Smooth muscle cell (in vitro differentiated cells): ENCODE measurements at regions not wholly inside any gene's neighbourhood (a gene's known extent, or its start where the extent isn't known, plus 50 kb on each side); places are given as distances from the start of the nearest gene placed in this dataset.
A peak's percentile ranks its signal among the peaks of the same experiment; 100 is the strongest.
"Not testable (repeated sequence)": the region's sequence is repeated elsewhere in the genome, so short reads cannot be mapped to it uniquely, and the experiment has no call there.

Experiments used
- DNase-seq: peaks from one replicate; lab custom pipeline; 2025; ENCODE audit not compliant: unreplicated experiment; lab: John Stamatoyannopoulos, UW
- H2AFZ ChIP-seq: fragments of 200-600 bp; sonication (generic); 2 replicates; pipeline ENCODE4 v1.6.0; 2016; ENCODE audit warnings: antibody characterized with exemption, low read depth, mild to moderate bottlenecking
- H3F3A ChIP-seq: fragments of 200-600 bp; sonication (generic); 2 replicates; pipeline ENCODE4 v1.6.0; 2017; ENCODE audit warnings: antibody characterized with exemption, low read depth
- H3K27ac ChIP-seq: fragments of 200-600 bp; sonication (generic); 2 replicates; pipeline ENCODE4 v1.5.1; 2016; ENCODE audit warnings: low read depth, mild to moderate bottlenecking
- H3K27me3 ChIP-seq: fragments of 200-600 bp; sonication (generic); 2 replicates; pipeline ENCODE4 v1.6.1; 2016; ENCODE audit warnings: low read depth, mild to moderate bottlenecking
- H3K36me3 ChIP-seq: fragments of 200-600 bp; sonication (generic); 2 replicates; pipeline ENCODE4 v1.5.1; 2016; ENCODE audit warnings: low read depth
- H3K4me1 ChIP-seq: fragments of 200-600 bp; sonication (generic); 2 replicates; pipeline ENCODE4 v1.5.1; 2016; ENCODE audit warnings: low read depth
- H3K4me2 ChIP-seq: fragments of 200-600 bp; sonication (generic); 2 replicates; pipeline ENCODE4 v1.6.0; 2016; ENCODE audit warnings: mild to moderate bottlenecking
- H3K4me3 ChIP-seq: fragments of 200-600 bp; sonication (generic); 2 replicates; pipeline ENCODE4 v1.5.1; 2016; ENCODE audit warnings: mild to moderate bottlenecking
- H3K79me2 ChIP-seq: fragments of 200-600 bp; sonication (generic); 2 replicates; pipeline ENCODE4 v1.6.0; 2016; ENCODE audit warnings: low read depth, mild to moderate bottlenecking
- H3K9ac ChIP-seq: fragments of 200-600 bp; sonication (generic); 2 replicates; pipeline ENCODE4 v1.6.0; 2016; ENCODE audit warnings: low read depth
- H3K9me3 ChIP-seq: fragments of 200-600 bp; sonication (generic); replicated peaks from 2 replicates; pipeline ENCODE4 v1.5.1; 2016; ENCODE audit warnings: low read depth
- H4K20me1 ChIP-seq: fragments of 200-600 bp; sonication (generic); 2 replicates; pipeline ENCODE4 v1.6.0; 2016; ENCODE audit warnings: low read depth
- WGBS: methylation state at CpG from one replicate; pipeline ENCODE4 v1.1.7; 2016; ENCODE audit warnings: low lambda C conversion rate; 5-methylcytosine and 5-hydroxymethylcytosine counted together

DNA sequence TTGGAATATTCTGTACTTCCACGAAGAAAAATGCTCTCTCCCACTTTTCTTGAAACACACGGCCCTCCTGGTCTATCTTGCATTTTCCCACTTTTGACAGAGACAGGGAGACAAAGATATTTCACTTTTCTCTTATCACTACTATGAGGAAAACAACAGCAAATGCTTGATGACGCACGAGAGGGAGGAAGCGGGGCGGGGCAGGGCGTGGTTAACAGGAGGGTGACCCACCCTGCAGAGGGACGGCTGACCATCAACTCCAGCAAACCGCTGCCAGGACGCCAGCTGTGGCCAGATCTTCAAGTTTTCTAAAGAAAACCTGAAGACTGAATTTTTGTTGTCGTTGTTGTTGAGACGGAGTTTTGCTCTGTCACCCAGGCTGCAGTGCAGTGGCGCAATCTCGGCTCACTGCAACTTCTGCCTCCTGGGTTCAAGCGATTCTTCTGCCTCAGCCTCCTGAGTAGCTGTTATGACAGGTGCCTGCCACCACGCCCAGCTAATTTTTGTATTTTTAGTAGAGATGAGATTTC, 63.8 kb downstream of the NSUN5 start:
- H3K4me2 ChIP-seq, H3F3A ChIP-seq, H3K4me3 ChIP-seq, H3K4me1 ChIP-seq, H4K20me1 ChIP-seq, H3K27me3 ChIP-seq, H3K79me2 ChIP-seq, H3K36me3 ChIP-seq, DNase-seq, H3K9me3 ChIP-seq, H2AFZ ChIP-seq, H3K9ac ChIP-seq, H3K27ac ChIP-seq: not testable (repeated sequence)
- 90% methylated on average over 15 of the region's 16 CpGs for WGBS

DNA sequence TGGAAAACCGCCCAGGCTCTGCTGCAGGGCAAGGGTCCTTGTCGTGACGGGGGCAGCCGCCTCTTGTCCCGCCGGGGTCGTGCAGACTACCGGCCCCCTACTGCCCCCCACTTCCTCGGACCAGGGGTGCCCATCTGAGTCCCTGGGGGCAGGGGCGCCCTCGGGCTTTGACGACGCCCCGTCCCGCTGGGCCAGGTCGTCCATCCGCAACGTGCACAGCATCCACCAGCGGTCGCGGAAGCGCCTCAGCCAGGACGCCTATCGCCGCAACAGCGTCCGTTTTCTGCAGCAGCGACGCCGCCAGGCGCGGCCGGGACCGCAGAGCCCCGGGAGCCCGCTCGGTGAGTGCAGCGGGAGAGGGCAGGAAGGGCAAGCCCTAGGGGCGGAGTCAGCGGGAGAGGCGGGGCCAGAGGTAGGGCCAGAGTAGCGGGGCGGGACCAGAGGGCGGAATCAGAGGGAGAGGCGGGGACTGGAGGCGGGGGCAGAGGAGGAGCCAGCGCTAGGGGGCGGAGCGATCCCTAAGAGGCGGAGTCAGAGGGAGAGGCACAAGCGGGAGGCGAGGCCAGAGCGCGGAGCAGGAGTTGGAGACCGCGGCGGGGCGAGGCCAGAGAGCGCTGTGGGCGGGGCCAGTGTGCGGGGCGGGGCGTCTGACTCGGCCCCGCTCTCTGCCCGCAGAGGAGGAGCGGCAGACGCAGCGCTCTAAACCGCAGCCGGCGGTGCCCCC, 73.5 kb downstream of the NSUN5 start:
- not testable (repeated sequence) for H3K9ac ChIP-seq, H3K27ac ChIP-seq, H3F3A ChIP-seq, H2AFZ ChIP-seq, H3K79me2 ChIP-seq, H3K9me3 ChIP-seq, H3K4me1 ChIP-seq, DNase-seq, H3K36me3 ChIP-seq, H3K27me3 ChIP-seq, H4K20me1 ChIP-seq
- Histone ChIP-seq H3K4me3 (peak overlapping the region; percentile 34), H3K4me2 (peak overlapping the region; percentile 72)
- 0% methylated on average over 13 of the region's 72 CpGs for WGBS

DNA sequence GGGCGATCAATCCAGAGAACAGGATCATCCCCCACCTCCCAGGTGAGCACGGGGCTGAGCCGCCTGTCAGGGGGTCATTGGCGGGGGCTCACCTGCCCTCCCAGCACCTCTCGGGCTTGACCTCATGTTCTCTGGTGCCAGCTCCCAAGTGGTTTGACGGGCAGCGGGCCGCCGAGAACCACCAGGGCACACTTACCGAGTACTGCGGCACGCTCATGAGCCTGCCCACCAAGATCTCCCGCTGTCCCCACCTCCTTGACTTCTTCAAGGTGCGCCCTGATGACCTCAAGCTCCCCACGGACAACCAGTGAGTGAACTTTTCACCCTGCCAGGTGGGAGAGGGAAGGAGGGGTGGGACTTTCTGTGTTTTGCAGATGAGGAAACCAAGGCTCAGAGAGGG, 82.9 kb downstream of the NSUN5 start:
- H3K9me3 ChIP-seq, H3K36me3 ChIP-seq, H3F3A ChIP-seq, H3K79me2 ChIP-seq, H3K27ac ChIP-seq, H3K4me3 ChIP-seq, DNase-seq, H2AFZ ChIP-seq, H3K4me2 ChIP-seq, H3K9ac ChIP-seq, H4K20me1 ChIP-seq, H3K27me3 ChIP-seq, H3K4me1 ChIP-seq: not testable (repeated sequence)
- 91% methylated on average over 14 of the region's 15 CpGs for WGBS

DNA sequence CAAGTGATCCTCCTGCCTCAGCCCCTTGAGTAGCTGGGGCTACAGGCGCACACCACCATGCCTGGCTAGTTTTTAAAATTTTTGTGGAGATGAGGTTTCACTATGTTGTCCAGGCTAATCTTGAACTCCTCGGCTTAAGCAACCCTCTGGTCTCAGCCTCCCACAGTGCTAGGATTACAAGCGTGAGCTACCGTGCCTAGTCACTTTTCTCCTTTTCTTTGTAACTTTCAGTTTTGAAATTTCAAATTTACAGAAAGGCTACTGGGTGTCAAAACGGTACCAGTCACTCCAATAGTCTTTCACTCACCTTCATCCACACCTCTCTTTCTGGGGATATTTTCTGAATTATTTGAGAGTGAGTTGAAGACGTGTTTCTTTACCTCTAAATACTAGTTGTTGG, 86.9 kb downstream of the NSUN5 start:
- H3K27ac ChIP-seq, H4K20me1 ChIP-seq, H3K27me3 ChIP-seq, H3K4me3 ChIP-seq, DNase-seq, H3K36me3 ChIP-seq, H3K9me3 ChIP-seq, H3K79me2 ChIP-seq, H2AFZ ChIP-seq, H3F3A ChIP-seq, H3K4me2 ChIP-seq, H3K4me1 ChIP-seq, H3K9ac ChIP-seq: not testable (repeated sequence)
- WGBS, result no CpG with 5 or more reads among the region's 6 CpGs

DNA sequence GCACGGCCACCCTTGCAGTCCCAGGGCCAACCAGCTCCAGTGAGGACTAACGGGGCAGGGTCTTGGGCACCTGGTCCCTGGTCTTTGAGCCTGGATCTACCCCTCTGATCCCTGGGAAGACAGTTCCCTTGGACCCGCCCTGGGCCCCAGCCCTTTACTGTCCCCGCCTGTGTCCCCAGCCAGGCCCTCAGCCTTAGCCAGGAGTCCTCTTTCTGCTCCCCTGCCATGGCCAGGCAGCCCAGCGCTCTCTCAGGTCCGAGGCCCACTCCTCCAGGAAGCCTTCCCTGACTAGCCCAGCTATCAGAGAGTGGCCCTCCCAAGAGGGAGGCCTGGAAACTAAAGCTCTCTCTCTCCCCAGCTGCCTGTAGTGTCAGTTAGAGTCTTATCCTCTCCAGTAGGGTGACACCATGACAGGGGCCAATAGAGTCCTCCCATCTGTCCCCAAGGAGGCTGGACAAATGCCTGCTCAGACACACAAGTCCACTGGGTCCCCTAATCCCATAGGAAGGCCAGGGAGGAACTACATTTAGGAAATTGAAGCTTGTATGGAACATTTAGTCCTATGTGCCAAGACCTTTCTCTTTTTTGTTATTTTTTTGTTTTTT, 87.8 kb downstream of the NSUN5 start:
- H3K4me2 ChIP-seq, H2AFZ ChIP-seq, DNase-seq, H3K4me1 ChIP-seq, H4K20me1 ChIP-seq, H3K9me3 ChIP-seq, H3K27ac ChIP-seq, H3K36me3 ChIP-seq, H3K79me2 ChIP-seq, H3F3A ChIP-seq, H3K27me3 ChIP-seq, H3K9ac ChIP-seq, H3K4me3 ChIP-seq: not testable (repeated sequence)
- no CpG with 5 or more reads among the region's 6 CpGs for WGBS

DNA sequence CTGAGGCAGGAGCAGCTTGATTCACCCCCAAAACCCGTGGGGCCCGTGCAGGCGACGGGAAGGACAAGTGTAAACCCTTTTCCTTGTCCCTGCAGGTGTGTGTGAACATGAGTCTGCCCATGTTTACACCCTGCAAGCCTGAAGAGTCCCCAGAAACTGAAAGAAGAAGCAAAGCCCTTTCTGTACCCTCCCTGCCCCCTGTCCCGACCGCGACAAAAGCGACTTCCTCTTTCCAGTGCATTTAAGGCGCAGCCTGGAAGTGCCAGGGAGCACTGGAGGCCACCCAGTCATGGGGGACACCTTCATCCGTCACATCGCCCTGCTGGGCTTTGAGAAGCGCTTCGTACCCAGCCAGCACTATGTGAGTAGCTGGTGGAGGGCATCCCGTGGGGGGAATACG, 88.3 kb downstream of the NSUN5 start:
- H3K4me1 ChIP-seq, H3K36me3 ChIP-seq, H3K9ac ChIP-seq, H3F3A ChIP-seq, H4K20me1 ChIP-seq, H3K79me2 ChIP-seq, H2AFZ ChIP-seq, H3K4me3 ChIP-seq, H3K9me3 ChIP-seq, H3K27ac ChIP-seq, DNase-seq, H3K4me2 ChIP-seq, H3K27me3 ChIP-seq: not testable (repeated sequence)
- WGBS, result no CpG with 5 or more reads among the region's 15 CpGs

DNA sequence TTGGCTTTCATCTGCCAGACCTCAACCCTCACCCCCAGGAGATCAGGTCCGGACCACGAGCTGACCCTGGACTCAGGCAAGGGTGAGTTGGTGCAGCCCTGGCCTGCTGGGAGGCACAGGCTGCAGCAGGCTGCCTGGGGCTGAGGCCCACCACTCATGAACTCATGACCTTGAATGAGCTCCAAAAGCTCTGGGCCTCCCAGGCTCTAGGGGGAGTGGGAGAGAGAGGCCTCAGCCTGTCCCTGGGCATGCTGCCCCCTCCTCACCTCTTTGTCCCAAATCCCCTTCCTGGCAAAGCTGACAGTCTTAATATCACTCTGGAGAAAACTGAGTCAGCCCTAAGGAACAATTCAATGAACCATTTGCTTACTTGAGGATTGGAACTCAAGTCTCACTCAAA, 89.8 kb downstream of the NSUN5 start:
- WGBS, result no CpG with 5 or more reads among the region's 2 CpGs
- not testable (repeated sequence) for H3K9me3 ChIP-seq

DNA sequence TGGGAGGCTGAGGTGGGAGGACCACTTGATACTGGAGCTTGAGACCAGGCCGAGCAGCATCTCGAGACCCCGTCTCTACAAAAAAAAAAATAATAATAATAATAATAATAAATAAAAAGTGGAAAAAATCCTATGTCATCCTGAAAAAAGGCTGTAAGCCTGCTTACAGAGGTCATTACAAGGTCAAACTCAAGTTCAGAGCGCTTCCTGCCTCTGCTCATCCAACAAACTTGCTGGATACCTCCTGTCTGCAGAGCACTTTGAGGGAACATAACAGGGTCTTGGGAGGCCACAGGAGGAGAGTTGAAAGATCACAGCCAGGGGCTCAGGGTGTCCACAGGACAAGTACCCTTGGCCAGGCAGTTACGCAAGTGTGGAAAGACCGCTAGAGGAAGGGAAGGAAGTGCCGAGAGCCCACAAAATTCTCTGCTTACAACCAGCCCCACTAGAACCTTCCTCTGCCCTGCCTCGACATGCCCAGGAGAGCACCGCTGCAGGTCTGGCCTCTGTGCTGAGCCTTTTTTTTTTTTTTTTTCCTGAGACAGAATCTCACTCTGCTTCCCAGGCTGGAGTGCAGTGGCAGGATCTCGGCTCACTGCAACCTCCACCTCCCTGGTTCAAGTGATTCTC, 92.5 kb downstream of the NSUN5 start:
- not testable (repeated sequence) for H3K27ac ChIP-seq, DNase-seq, H2AFZ ChIP-seq, H3K36me3 ChIP-seq, H3K4me3 ChIP-seq, H3F3A ChIP-seq, H3K4me2 ChIP-seq, H3K79me2 ChIP-seq, H4K20me1 ChIP-seq, H3K27me3 ChIP-seq, H3K4me1 ChIP-seq, H3K9ac ChIP-seq, H3K9me3 ChIP-seq
- WGBS, result 84% methylated on average over 5 of the region's 10 CpGs

More for the DNA sequence above, 89.8 kb downstream of the NSUN5 start:
- not testable (repeated sequence) for H3K27ac ChIP-seq, H2AFZ ChIP-seq, H3K9ac ChIP-seq, H3K4me2 ChIP-seq, H3K4me3 ChIP-seq, H3K27me3 ChIP-seq, H3K36me3 ChIP-seq, H3K4me1 ChIP-seq, H4K20me1 ChIP-seq, H3K79me2 ChIP-seq, DNase-seq, H3F3A ChIP-seq
